ENCODE measurements at regions not wholly inside any gene's neighbourhood (a gene's known extent, or its start where the extent isn't known, plus 50 kb on each side); places are given as distances from the start of the nearest gene placed in this dataset.
"Not testable (repeated sequence)": the region's sequence is repeated elsewhere in the genome, so short reads cannot be mapped to it uniquely, and the experiment has no call there.

DNA sequence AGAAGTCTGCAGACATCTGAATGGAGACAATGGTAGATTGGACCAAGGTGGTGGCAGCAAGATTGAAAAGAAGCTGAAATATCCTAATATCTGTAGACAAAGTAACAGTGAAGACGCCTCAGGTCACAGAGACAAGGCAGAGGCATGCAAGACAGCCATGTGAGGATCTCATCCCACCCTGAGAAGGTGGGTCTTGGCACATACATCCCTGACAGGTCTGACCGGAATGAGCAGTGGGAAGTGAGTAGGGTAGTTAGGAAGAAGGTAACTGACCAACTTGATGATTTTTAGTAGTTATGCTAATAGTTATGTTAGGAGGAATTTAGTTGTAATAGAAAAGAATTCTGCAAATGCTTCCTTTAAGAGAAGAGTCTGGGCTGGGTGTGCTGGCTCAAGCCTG is 229.6 kb downstream of the NDUFS4 start:
- no peak overlapping the region for H2BK12ac ChIP-seq (ENCODE audit: low read length)
- no peak overlapping the region for H3K4me3 ChIP-seq (ENCODE audit: low read length in 2 of 2)
- H4K8ac ChIP-seq (ENCODE audit: low read depth, low read length): no peak overlapping the region
- no peak overlapping the region for H2BK5ac ChIP-seq (ENCODE audit: low read length)
- H3K9me3 ChIP-seq (replicated peaks in 1 of 2; ENCODE audit: control insufficient read depth in 2 of 2, insufficient read depth in 1 of 2, low read depth in 1 of 2, low read length in 2 of 2): no peaks in the 10 kb centered on the region
- no peaks in the 10 kb centered on the region for H3K4me1 ChIP-seq (ENCODE audit: control insufficient read depth in 2 of 2, insufficient read depth in 1 of 2, low read depth in 1 of 2, low read length in 2 of 2)
- H4K91ac ChIP-seq (ENCODE audit: low read depth, low read length, poor library complexity): no peak overlapping the region
- H3K36me3 ChIP-seq (replicated peaks in 1 of 2; ENCODE audit: control insufficient read depth in 2 of 2, insufficient read depth in 2 of 2, low read length in 2 of 2): no peaks in the 10 kb centered on the region
- no peak overlapping the region for H2BK120ac ChIP-seq (ENCODE audit: low read depth, low read length)
- no peak overlapping the region for H3K4ac ChIP-seq (ENCODE audit: low read length)
- H3K27ac ChIP-seq (replicated peaks; ENCODE audit: low read length): no peak overlapping the region
- H3K14ac ChIP-seq (ENCODE audit: low read length): no peak overlapping the region
- H3K23ac ChIP-seq (ENCODE audit: low read depth, low read length, poor library complexity): no peak overlapping the region
- no peak overlapping the region for H3K18ac ChIP-seq (ENCODE audit: low read length)
- no peak for DNase-seq (ENCODE audit: low spot score)
- H3K4me2 ChIP-seq (ENCODE audit: insufficient read depth, low read length, poor library complexity, severe bottlenecking): no peak overlapping the region
- WGBS, 2 donors (ENCODE audit: extremely low coverage in 2 of 2, insufficient read length in 2 of 2, insufficient replicate concordance in 1 of 2): no CpG with 5 or more reads among the region's 2 CpGs
- H3K27me3 ChIP-seq (ENCODE audit: control insufficient read depth in 3 of 3, insufficient read depth in 3 of 3, low read depth in 1 of 3, low read length in 3 of 3): no peaks in the 10 kb centered on the region
- no peak overlapping the region for H3K9ac ChIP-seq (ENCODE audit: low read depth, low read length, poor library complexity)
- no peak overlapping the region for H2AFZ ChIP-seq (ENCODE audit: low read length)
- H3K79me1 ChIP-seq (ENCODE audit: low read depth, low read length): no peaks in the 10 kb centered on the region
- H2AK5ac ChIP-seq (ENCODE audit: low read depth, low read length): no peak overlapping the region
- no peak overlapping the region for H2BK15ac ChIP-seq (ENCODE audit: low read length)

DNA sequence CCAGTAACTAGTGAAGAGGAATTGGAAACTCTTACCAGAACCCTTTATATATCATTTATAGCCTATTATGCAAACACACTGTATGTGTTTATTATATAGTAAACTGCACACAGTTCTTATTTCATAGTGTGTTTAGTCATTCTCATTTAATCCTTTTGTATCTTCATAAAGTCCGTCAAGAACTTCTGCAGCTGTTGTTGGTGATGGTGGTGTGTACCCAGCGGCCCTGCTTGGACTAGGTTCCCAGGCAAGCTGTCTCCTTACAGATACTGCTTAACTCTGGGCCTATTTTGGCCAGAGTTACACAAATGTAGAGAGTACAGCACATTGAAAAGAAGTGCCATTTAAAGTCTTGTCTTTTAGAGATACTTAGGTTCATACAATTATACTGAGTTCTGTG is 231.9 kb downstream of the NDUFS4 start:
- H3K27me3 ChIP-seq (ENCODE audit: control insufficient read depth in 3 of 3, insufficient read depth in 3 of 3, low read depth in 1 of 3, low read length in 3 of 3): no peaks in the 10 kb centered on the region
- H2BK120ac ChIP-seq (ENCODE audit: low read depth, low read length): no peak overlapping the region
- no peak overlapping the region for H3K4me2 ChIP-seq (ENCODE audit: insufficient read depth, low read length, poor library complexity, severe bottlenecking)
- WGBS, 2 donors (ENCODE audit: extremely low coverage in 2 of 2, insufficient read length in 2 of 2, insufficient replicate concordance in 1 of 2): no CpG with 5 or more reads among the region's 2 CpGs
- no peak overlapping the region for H3K14ac ChIP-seq (ENCODE audit: low read length)
- no peaks in the 10 kb centered on the region for H3K36me3 ChIP-seq (replicated peaks in 1 of 2; ENCODE audit: control insufficient read depth in 2 of 2, insufficient read depth in 2 of 2, low read length in 2 of 2)
- no peak overlapping the region for H2BK5ac ChIP-seq (ENCODE audit: low read length)
- H2BK15ac ChIP-seq (ENCODE audit: low read length): no peak overlapping the region
- H2AK5ac ChIP-seq (ENCODE audit: low read depth, low read length): no peak overlapping the region
- no peak overlapping the region for H3K9ac ChIP-seq (ENCODE audit: low read depth, low read length, poor library complexity)
- no peak overlapping the region for H3K4ac ChIP-seq (ENCODE audit: low read length)
- H2BK12ac ChIP-seq (ENCODE audit: low read length): no peak overlapping the region
- no peak for DNase-seq (ENCODE audit: low spot score)
- no peak overlapping the region for H3K23ac ChIP-seq (ENCODE audit: low read depth, low read length, poor library complexity)
- no peaks in the 10 kb centered on the region for H3K4me1 ChIP-seq (ENCODE audit: control insufficient read depth in 2 of 2, insufficient read depth in 1 of 2, low read depth in 1 of 2, low read length in 2 of 2)
- H3K9me3 ChIP-seq (replicated peaks in 1 of 2; ENCODE audit: control insufficient read depth in 2 of 2, insufficient read depth in 1 of 2, low read depth in 1 of 2, low read length in 2 of 2): no peaks in the 10 kb centered on the region
- no peak overlapping the region for H3K18ac ChIP-seq (ENCODE audit: low read length)
- no peak overlapping the region for H4K8ac ChIP-seq (ENCODE audit: low read depth, low read length)
- no peak overlapping the region for H4K91ac ChIP-seq (ENCODE audit: low read depth, low read length, poor library complexity)
- H3K27ac ChIP-seq (replicated peaks; ENCODE audit: low read length): no peak overlapping the region
- H3K79me1 ChIP-seq (ENCODE audit: low read depth, low read length): no peaks in the 10 kb centered on the region
- no peak overlapping the region for H2AFZ ChIP-seq (ENCODE audit: low read length)
- H3K4me3 ChIP-seq (ENCODE audit: low read length in 2 of 2): no peak overlapping the region

DNA sequence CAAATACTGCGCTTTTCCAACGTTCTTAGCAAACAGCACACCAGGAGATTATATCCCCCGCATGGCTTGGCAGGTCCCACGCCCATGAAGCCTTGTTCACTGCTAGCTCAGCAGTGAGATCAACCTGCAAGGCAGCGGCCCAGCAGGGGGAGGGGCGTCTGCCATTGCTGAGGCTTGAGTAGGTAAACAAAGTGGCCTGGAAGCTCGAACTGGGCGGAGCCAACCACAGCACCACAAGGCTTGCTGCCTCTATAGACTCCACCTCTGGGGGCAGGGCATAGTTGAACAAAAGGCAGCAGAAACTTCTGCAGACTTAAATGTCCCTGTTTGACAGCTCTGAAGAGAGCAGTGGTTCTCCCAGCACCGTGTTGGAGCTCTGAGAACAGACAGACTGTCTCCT is 239.2 kb downstream of the NDUFS4 start:
- H3K4me2 ChIP-seq (ENCODE audit: insufficient read depth, low read length, poor library complexity, severe bottlenecking); H3K27ac ChIP-seq (replicated peaks; ENCODE audit: low read length); H3K4me3 ChIP-seq (ENCODE audit: low read length in 2 of 2); H3K79me1 ChIP-seq (ENCODE audit: low read depth, low read length); H4K8ac ChIP-seq (ENCODE audit: low read depth, low read length); H3K27me3 ChIP-seq (ENCODE audit: control insufficient read depth in 3 of 3, insufficient read depth in 3 of 3, low read depth in 1 of 3, low read length in 3 of 3); H2AFZ ChIP-seq (ENCODE audit: low read length); H3K9me3 ChIP-seq (replicated peaks in 1 of 2; ENCODE audit: control insufficient read depth in 2 of 2, insufficient read depth in 1 of 2, low read depth in 1 of 2, low read length in 2 of 2); H3K4me1 ChIP-seq (ENCODE audit: control insufficient read depth in 2 of 2, insufficient read depth in 1 of 2, low read depth in 1 of 2, low read length in 2 of 2); H3K9ac ChIP-seq (ENCODE audit: low read depth, low read length, poor library complexity); H2BK5ac ChIP-seq (ENCODE audit: low read length); H3K14ac ChIP-seq (ENCODE audit: low read length); H3K36me3 ChIP-seq (replicated peaks in 1 of 2; ENCODE audit: control insufficient read depth in 2 of 2, insufficient read depth in 2 of 2, low read length in 2 of 2); H2AK5ac ChIP-seq (ENCODE audit: low read depth, low read length); H2BK15ac ChIP-seq (ENCODE audit: low read length); H3K23ac ChIP-seq (ENCODE audit: low read depth, low read length, poor library complexity); H2BK12ac ChIP-seq (ENCODE audit: low read length); DNase-seq (ENCODE audit: low spot score); H3K18ac ChIP-seq (ENCODE audit: low read length); H3K4ac ChIP-seq (ENCODE audit: low read length); H4K91ac ChIP-seq (ENCODE audit: low read depth, low read length, poor library complexity); H2BK120ac ChIP-seq (ENCODE audit: low read depth, low read length): not testable (repeated sequence)
- no CpG with 5 or more reads among the region's 9 CpGs for WGBS, 2 donors (ENCODE audit: extremely low coverage in 2 of 2, insufficient read length in 2 of 2, insufficient replicate concordance in 1 of 2)

DNA sequence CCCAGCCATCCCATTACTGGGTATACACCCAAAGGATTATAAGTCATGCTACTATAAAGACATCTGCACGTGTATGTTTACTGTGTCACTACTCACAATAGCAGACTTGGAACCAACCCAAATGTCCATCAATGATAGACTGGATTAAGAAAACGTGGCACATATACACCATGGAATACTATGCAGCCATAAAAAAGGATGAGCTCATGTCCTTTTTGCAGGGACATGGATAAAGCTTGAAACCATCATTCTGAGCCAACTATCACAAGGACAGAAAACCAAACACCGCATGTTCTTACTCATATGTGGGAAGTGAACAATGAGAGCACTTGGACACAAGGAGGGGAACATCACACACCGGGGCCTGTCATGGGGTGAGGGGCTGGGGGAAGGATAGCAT is 248.0 kb downstream of the NDUFS4 start:
- H4K8ac ChIP-seq (ENCODE audit: low read depth, low read length); H3K9ac ChIP-seq (ENCODE audit: low read depth, low read length, poor library complexity); H3K4me3 ChIP-seq (ENCODE audit: low read length in 2 of 2); H2BK12ac ChIP-seq (ENCODE audit: low read length); H2AK5ac ChIP-seq (ENCODE audit: low read depth, low read length); H3K4ac ChIP-seq (ENCODE audit: low read length); H3K9me3 ChIP-seq (replicated peaks in 1 of 2; ENCODE audit: control insufficient read depth in 2 of 2, insufficient read depth in 1 of 2, low read depth in 1 of 2, low read length in 2 of 2); H2BK5ac ChIP-seq (ENCODE audit: low read length); H3K79me1 ChIP-seq (ENCODE audit: low read depth, low read length); H3K14ac ChIP-seq (ENCODE audit: low read length); DNase-seq (ENCODE audit: low spot score); H3K36me3 ChIP-seq (replicated peaks in 1 of 2; ENCODE audit: control insufficient read depth in 2 of 2, insufficient read depth in 2 of 2, low read length in 2 of 2); H4K91ac ChIP-seq (ENCODE audit: low read depth, low read length, poor library complexity); H3K23ac ChIP-seq (ENCODE audit: low read depth, low read length, poor library complexity); H2AFZ ChIP-seq (ENCODE audit: low read length); H3K18ac ChIP-seq (ENCODE audit: low read length); H3K4me2 ChIP-seq (ENCODE audit: insufficient read depth, low read length, poor library complexity, severe bottlenecking); H3K27ac ChIP-seq (replicated peaks; ENCODE audit: low read length); H2BK15ac ChIP-seq (ENCODE audit: low read length); H3K27me3 ChIP-seq (ENCODE audit: control insufficient read depth in 3 of 3, insufficient read depth in 3 of 3, low read depth in 1 of 3, low read length in 3 of 3); H2BK120ac ChIP-seq (ENCODE audit: low read depth, low read length); H3K4me1 ChIP-seq (ENCODE audit: control insufficient read depth in 2 of 2, insufficient read depth in 1 of 2, low read depth in 1 of 2, low read length in 2 of 2): not testable (repeated sequence)
- no CpG with 5 or more reads among the region's 4 CpGs for WGBS, 2 donors (ENCODE audit: extremely low coverage in 2 of 2, insufficient read length in 2 of 2, insufficient replicate concordance in 1 of 2)

Data from neuronal stem cell (in vitro differentiated cells).